NCI-H526 (cell line): ENCODE measurements at regions not wholly inside any gene's neighbourhood (a gene's known extent, or its start where the extent isn't known, plus 50 kb on each side); places are given as distances from the start of the nearest gene placed in this dataset.
"Not testable (repeated sequence)": the region's sequence is repeated elsewhere in the genome, so short reads cannot be mapped to it uniquely, and the experiment has no call there.

Source experiments
- DNase-seq, 2 experiments: peaks; one replicate each; lab custom pipeline; 2025; lab: John Stamatoyannopoulos, UW

DNA sequence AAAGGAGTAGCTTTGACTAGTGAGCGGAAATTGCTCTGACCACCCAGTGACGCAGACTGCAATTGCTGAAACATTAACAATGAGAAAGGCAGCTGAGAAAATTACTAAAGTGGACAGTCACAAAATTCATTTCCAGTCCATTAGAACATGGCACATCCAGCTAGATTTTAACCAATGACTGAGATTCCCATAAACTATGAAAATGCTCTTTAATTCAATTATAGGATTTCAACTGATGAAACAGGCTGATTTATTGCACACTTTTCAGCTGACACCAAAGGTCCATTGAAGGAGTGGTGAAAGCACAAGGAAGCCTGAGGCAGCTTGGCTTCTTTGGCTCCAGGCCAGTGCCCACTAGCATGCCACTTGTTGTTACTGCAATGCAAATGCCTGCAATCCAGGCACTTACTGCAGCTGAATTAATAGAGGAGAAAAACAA lies 933.4 kb downstream of the SLITRK6 start:
- no peak for DNase-seq

DNA sequence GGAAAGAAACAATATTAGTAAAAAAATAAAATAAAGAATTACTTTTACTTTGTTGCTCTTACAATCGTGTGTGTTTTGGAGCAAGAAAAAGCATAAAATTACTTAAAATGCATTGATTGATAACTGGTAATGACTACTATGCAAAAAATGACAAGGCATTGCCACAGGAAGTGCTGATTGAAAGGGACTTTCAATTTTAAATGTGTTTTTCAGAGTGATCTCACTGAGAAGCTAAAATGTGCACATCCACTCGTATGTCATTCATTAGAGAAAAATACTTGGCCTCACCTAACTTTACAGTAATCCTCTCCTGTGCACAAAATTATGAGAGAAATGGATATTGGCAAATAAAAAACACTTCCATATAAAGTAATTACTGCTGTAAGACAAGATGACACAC lies 934.9 kb downstream of the SLITRK6 start:
- DNase-seq, result no peak

DNA sequence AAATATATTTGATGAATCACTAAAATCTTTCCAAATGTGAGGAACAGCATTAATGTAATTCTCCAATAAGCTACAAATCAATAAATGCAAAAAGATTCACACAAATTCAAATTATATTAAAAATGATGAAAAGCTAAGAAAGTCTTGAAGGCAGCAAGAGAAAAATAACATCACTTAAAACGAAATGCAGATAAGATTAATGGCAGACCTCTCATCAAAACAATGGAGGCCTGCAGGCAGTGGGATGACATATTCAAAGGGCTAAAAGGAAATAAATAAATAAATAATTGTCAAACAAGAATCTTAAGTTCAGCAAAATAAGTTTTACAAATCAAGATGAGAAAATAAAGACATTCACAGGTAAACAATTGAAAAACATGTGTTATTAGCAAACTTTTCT lies 952.1 kb downstream of the SLITRK6 start:
- no peak for DNase-seq

DNA sequence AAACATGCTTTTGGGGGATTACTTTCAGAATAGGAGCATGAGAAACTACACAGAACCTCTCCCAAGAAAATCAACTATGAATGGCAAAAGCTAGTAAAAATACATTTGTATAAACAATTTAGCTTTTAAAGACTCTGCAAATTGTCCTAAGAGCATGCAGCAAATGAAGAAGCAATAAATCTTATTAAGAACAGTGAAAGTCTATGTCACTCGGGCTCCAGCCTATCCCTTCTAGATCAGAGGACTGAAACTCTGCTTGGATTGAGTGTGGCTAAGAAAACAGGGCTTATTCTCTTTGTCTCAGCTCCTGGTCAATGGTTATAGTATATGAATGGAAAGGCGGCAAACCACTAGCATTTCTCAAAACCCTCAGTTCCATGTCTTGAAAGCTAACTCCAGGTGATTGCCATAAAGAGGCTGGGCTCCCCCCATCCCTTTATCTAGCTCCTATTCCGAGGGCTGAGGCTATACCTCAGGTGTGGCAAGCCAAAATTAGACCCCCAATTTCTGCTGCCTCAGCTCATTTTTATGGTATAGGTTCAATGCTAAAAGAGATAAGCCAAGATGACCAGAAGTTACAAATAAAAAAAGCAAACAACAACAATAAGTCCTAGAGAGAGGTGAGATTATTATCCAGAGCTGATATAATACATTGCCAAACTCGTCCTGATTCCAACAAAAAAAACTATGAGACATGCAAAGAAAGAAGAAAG lies 953.2 kb downstream of the SLITRK6 start:
- DNase-seq, result no peak

DNA sequence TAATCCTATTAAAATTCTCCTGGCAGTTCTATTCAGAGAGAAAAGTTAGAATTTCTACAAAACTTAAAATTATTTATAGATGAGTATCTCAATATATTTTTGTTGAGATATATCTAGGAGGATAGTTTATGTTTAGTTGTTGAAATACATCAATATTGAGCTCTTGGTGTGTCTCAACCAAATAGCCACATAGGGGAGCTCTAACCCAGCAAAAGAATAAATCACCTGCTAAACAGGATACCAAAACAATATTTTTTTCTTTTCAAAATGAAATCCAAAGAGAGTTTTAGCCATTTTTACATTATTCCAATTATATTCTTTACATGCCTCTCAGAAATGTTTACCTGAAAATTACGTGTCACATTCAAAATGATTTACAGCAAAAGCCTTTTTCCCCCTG lies 954.7 kb downstream of the SLITRK6 start:
- peak; percentile 42 to 65 for DNase-seq

DNA sequence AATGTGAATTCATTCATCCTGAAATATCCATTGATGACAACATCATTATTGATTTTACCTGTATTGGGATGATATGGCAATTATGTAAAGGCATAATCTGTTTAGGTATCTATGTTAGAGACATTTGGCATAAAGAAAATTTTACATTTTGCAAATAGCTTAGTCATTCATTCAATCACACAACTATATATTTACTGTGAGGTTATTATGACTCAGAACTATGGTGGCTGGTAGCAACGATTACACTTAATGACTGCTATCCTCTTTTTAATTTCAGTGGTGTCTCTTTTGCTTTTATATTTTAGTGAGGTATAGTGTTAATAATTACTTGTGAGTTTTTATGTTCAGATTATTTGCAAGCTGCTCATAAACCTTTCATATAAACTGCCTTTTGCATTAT lies 955.9 kb downstream of the SLITRK6 start:
- no peak for DNase-seq

DNA sequence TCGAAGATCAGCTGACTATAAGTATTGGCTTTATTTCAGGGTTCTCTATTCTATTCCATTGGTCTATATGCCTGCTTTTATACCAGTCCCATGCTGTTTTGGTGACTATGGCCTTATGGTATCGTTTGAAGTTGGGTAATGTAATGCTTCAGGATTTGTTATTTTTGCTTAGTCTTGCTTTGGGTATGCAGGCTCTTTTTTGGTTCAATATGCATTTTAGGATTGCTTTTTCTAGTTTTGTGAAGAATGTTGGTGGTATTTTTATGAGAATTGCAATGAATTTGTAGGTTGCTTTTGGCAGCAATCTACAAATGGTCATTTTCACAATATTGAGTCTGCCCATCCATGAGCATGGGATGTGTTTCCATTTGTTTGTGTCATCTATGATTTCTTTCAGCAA lies 951.9 kb upstream of the SLITRK1 start:
- DNase-seq, result no peak

DNA sequence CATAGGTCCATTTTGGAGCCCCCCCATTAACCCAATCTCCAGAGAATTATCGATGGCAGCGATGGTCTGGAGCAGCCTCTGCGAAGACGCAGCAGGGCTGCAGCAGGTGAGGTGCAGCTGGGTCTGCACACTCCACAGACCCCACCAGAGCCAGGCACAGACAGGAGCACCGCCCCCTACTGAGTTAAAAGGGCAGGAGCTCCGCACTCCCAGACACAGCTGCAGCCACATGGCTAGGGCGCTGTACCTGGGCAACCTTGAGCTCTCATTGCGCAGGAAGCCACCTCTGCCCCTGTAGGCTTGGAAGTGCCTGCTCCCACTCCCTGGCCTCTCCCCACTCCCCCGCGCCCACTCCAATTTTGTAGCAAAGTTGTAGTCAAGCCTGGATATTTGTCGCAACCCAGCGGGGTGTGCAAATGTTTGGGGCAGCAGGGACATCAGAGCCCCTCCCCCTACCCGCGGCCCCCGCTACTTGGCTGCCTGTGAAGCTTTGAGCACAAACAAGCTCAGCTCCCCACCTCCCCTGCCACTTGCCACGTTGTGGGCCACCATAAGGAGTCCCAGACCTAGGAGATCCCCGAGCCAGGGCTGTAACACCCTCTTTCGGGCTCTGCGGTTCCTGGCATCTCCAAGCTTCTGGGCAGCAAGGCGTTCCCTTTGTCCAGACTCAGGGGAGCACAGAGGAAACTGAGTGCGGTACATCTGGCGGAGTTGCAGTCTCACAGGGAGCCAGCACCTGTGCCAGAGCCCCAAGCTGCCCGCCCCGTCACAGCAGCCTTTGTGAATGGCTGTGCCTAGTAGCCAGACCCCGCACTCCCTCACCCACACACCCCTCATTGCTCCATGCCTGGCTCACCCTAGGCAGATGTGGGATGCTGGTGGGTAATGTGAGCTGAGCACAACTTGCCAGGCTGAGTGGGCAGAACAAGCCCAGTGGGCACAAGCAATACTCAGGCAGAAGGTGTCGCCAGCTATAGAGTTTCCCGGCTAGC lies 949.7 kb upstream of the SLITRK1 start:
- DNase-seq, result no peak

DNA sequence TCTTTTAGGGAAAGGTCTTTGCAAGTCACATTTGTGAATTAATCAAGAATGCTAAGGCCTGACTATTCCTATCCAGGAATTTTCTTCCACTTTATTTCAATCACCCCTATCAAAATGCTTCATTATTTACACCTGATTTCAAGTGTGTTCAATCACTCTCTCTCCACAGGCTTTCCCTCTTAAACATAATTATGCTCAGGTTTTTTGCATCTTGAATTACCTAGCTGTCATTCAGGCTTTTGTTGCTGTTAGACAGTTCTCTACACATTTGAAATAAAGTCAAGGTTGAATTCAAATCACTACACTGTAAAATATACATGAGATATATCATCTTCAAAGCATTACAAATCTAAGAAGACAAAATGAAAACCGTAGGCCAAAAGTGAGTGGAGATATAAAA lies 941.3 kb upstream of the SLITRK1 start:
- no peak for DNase-seq

DNA sequence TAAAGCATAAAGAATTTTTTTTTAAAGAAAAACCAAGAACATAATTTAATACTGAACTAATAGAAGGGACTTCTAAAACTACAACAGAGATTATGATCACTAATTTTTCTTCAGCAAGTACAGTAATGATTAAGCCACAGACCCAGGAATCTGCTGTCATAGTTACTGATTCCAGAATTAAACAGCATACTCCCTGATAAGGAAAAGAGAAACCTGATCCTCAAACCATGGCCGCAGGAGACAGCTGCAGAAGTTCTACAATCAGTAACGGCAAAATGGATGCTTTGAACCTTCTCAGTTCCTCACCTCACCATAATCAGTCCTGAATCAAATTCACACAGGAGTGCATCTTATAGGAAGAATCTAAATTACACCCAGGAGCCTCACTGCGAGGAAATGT lies 939.0 kb upstream of the SLITRK1 start:
- DNase-seq, result peak; percentile 13 to 70

DNA sequence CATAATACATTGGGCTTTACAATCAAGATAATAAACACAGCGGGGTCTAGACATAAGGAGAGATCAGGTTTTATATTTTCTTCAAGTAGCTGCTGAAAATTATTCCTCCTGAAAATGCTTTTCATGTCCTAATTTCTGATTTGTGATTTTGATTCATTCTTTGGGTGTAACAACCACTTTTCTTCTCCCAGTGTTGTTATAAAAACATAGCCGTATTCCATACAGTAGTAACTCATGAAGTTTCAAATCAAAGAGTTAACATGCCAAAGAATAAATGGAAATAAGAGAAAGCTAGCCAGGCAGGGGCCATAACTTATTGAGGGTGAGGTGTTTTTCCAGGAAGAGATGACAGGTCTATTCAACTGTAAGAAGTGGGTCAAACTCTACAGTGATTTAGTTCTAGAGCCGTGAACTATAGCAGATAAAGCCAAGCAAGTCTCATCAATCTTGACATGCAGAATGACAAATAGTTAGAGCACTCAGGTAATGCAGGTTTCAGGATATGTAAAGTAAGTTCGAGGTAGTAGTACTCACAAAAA lies 934.4 kb upstream of the SLITRK1 start:
- no peak for DNase-seq

DNA sequence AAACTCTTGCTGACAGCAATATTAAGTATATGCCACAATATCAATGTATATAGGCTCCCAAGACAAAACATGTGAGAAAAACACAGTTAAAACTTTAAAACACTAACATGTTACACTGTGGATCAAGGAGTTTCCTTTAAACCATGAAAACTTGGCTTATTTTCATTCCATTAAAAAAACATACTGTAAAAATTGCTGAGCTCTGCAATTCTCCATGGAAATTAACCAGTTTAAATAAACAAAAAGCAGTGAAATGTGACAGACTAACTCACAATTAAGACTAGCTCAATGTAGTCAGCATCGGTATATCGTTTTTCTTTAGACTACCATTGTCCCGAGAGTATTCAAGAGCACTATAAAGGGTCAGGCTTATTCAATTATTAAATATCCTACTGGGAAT lies 930.5 kb upstream of the SLITRK1 start:
- peak in 1 of 2 experiments; percentile 22 for DNase-seq

DNA sequence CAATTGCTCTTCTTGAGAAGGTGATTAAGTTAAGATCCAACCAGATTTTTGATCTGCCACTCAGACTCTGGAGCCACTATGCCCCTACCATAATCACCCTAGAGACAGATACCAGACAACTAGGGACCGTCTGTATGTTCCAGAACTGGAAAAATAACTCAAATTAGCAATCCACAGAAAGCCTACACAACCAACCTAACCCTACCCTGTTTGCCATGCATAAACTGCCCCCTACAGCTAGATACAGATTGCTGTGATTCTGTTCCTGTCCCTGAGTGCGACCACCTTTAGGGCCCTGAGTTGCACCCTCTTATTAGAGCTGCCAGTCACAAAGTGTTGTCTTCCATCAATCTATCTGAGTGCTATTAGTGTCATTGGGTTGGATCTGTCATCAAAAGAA lies 929.8 kb upstream of the SLITRK1 start:
- DNase-seq, result no peak

DNA sequence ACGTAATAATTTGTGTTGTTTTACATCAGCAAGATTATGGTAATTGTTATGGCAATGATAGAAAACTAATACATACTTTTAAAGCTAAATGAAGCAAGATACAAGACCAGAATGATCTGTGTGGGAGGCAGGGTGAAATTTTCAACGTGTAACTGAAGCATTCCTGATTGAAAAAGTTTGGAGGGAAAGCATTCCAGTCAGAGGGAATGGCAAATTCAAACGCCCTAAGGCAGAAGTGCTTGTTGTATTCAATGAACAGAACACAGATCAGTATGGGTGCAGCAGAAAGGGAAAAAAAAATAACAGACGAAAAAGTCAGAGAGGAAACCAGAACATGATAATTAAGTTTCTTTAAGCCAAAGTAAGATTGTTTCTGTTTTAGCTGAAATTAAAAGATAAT lies 928.5 kb upstream of the SLITRK1 start:
- no peak for DNase-seq

DNA sequence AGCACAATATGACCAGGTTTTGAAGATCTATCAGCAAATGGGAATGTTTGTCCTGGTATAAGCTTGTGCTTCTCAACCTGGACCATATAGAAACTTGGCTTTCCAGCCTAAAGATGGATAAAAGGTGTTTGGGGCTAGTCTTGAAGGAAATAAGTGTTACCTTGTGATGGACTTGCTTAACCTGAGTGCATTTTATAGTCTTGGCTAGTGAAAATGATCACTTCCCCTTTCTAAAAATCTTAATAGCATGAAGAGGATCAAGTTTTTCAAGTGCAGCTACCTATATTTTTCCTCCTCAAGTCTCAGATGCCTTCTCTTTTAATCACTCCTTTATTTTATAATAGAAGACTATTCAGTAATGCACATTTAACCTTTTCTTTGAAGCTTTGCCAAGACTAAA lies 919.8 kb upstream of the SLITRK1 start:
- DNase-seq, result no peak

DNA sequence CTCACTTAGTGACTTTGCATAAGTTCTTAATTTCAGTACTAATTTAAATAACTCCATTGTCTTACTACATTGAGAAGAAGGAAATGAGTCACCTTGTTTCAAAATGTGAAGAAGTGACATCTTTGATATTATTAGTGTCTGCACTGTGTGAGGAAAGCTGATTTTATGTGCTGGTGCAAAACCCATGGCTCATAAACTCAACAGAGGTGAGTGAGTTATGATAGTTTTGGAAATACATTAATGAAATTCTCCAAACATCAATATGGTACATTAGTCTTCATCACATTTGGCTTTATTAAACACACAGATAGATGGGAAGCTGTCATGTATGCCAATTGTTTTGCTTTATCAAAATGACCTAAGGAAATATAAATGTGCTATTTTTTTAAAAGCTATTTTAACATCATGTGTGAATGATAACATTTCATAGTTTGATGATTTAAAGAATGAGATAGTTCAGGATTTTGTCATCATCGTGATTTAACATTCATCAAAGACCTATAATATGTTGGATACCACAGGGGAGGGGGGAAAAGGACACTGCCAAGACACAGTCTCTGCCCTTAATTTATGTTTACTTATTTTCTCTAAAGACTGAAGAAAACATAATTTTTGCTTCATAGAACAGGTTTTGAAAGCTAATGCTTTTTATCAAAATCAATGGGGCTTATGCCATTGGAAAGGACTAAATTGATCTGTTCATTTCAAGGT lies 902.3 kb upstream of the SLITRK1 start:
- no peak for DNase-seq

DNA sequence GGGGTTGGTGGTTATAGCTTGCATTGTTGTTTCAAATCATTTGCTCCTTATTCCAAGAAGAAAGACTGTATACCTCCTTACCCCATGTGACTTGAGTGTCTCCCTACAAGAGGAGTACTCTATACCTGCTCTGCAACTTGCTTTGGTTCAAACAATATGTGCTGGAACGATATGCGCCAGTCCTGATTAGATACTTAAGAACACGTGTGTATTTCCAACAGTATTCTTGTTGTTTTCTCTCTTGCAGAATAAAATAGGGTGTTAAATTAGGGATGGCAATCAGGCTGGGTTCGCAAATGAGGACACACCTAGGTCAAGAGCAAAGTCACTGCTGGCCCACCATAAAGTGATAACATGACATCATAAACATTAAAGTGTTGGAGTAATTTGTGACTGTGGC lies 895.0 kb upstream of the SLITRK1 start:
- DNase-seq, result no peak

DNA sequence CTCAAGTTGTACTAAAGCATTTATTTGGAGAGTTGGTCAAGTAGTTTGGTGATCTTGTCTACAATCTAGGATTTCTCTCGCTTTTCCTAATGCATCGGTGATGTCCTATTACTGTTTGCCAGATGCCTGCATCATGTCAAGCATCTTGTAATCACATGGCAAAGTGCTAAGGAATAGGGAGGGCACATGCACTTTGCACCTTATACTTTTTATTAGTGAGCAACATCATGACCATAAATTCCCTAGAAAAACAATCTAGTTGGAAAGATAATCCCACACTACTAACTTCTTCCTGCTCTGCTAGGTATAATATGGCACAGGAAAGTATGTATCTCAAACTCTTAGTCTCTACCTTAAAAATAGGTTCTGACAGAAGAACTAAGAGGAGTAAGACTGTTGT lies 894.3 kb upstream of the SLITRK1 start:
- no peak for DNase-seq

DNA sequence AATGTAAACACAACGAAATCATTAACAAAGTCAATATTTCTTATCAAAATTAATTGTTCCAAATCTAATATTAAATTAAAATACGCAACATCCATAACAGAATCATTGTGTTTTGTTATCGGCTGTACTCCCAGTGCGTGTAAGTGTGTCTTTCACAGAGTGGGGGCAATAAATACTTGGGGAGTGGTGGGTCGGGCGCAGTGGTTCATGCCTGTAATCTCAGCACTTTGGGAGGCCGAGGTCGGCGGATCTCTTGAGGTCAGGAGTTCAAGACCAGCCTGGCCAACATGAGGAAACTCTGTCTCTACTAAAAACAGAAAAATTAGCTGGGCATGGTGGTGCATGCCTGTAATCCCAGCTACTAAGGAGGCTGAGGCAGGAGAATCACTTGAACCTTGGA lies 893.6 kb upstream of the SLITRK1 start:
- not testable (repeated sequence) for DNase-seq

DNA sequence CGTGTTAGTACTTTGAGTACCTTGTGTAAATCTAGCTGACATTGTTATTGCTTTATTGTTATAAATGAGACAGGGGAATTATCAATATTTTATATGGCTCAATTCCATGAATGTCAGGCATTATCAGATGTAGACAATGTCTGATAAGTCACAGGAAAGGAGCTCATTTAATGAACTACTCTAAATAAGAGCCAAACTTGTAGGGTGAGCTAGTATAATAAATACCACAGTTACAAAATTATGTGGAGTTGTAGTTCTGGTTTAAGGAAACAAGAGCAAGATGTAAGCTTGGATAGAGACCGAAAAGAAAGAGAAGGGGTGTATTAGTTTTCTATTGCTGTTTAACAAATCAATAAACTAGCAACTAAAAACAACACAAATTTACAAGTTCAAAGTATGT lies 891.8 kb upstream of the SLITRK1 start:
- DNase-seq, result no peak

DNA sequence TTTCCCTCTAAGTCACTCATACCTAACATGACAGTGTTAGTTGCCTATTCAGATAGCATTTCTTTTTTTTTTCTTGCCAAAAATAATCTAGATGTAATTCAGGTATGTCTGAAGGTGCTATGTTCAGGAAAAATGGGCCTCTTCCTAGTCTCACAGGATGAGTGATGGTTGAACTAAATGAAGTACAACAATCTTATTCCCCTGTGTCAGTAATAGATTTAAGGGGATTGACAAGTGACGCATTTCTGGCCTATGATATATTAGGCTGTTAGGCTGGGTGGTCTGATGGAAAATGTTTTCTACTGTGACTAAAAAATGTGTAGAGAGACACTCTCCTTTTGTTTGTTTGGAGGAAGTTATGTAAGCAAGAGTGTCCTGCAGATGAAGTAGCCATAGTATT lies 878.7 kb upstream of the SLITRK1 start:
- no peak for DNase-seq

DNA sequence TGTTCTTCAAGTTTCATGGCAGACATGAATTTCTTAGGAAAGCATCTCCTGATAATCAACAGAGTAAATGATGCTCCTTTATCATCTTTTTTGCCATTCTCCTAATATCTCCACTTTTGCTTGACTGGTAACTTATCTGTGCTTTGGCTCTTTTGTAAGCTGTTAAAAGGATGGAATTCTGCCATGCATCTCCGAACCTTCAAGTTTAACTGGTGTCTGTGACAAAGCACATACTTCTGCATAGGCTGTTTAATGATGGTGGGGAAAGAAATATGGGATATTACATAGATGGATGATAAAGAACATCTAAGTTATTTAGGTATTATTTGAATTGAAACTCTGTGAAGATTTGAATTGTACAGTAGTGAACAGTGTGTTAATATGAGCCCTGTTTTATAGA lies 866.9 kb upstream of the SLITRK1 start:
- DNase-seq, result no peak
